ENCODE measurements at regions not wholly inside any gene's neighbourhood (a gene's known extent, or its start where the extent isn't known, plus 50 kb on each side); places are given as distances from the start of the nearest gene placed in this dataset.

GRCh38 chr14:100446572-100446971 lies 123.4 kb downstream of the SLC25A47 start (continued):
- TF ChIP-seq YY1 (IDR thresholded peaks at IDR 0.05) (no peak), RXRA (IDR thresholded peaks at IDR 0.05) (no peak), TAF1 (conservative IDR thresholded peaks at IDR 0.05) (no peak), JUND (IDR thresholded peaks at IDR 0.05) (no peak), HNF4A (conservative IDR thresholded peaks at IDR 0.05) (no peak), FOXA2 (IDR thresholded peaks at IDR 0.05) (no peak), CTCF (IDR thresholded peaks at IDR 0.05; ENCODE audit: low read depth, low read length, missing input control) (no peak)

GRCh38 chr14:100448376-100448775 lies 125.2 kb downstream of the SLC25A47 start:
- TF ChIP-seq FOXA1 (IDR thresholded peaks at IDR 0.05) = no peak
- TF ChIP-seq YY1 (IDR thresholded peaks at IDR 0.05) = no peak
- TF ChIP-seq RAD21 (IDR thresholded peaks at IDR 0.05) = no peak
- no peak for TF ChIP-seq MAX (IDR thresholded peaks at IDR 0.05)
- TF ChIP-seq SP1 (IDR thresholded peaks at IDR 0.05) = no peak
- no peak for DNase-seq (ENCODE audit: low spot score)
- 93% methylated on average over 5 of the region's 5 CpGs for WGBS
- H3K9me3 ChIP-seq (ENCODE audit: control insufficient read depth in 4 of 4, low read length in 3 of 4) = no peaks in the 10 kb centered on the region
- no peak overlapping the region for H3K9ac ChIP-seq (ENCODE audit: low read depth in 1 of 2, low read length in 2 of 2)
- no peaks in the 10 kb centered on the region for H3K4me1 ChIP-seq (ENCODE audit: control insufficient read depth in 4 of 4, insufficient read depth in 4 of 4, low read length in 3 of 4)
- no peaks in the 10 kb centered on the region for H3K36me3 ChIP-seq (ENCODE audit: control insufficient read depth in 4 of 4, insufficient read depth in 3 of 4, low read depth in 1 of 4, low read length in 3 of 4)
- H3K27me3 ChIP-seq (ENCODE audit: control insufficient read depth in 4 of 4, insufficient read depth in 4 of 4, low read length in 3 of 4) = no peaks in the 10 kb centered on the region
- no peak overlapping the region for H3K27ac ChIP-seq (ENCODE audit: low read depth in 1 of 2, low read length in 2 of 2)
- H3K4me3 ChIP-seq (ENCODE audit: low read depth in 1 of 3, low read length in 3 of 3) = no peak overlapping the region

- DNase-seq (ENCODE audit: low spot score) = no peak
- H3K4me3 ChIP-seq (ENCODE audit: low read depth in 1 of 3, low read length in 3 of 3) = no peak overlapping the region
- no peak overlapping the region for H3K9ac ChIP-seq (ENCODE audit: low read depth in 1 of 2, low read length in 2 of 2)
- H3K27ac ChIP-seq (ENCODE audit: low read depth in 1 of 2, low read length in 2 of 2) = no peak overlapping the region
- no peaks in the 10 kb centered on the region for H3K4me1 ChIP-seq (ENCODE audit: control insufficient read depth in 4 of 4, insufficient read depth in 4 of 4, low read length in 3 of 4)
- H3K36me3 ChIP-seq (ENCODE audit: control insufficient read depth in 4 of 4, insufficient read depth in 3 of 4, low read depth in 1 of 4, low read length in 3 of 4) = no peaks in the 10 kb centered on the region
- no peaks in the 10 kb centered on the region for H3K27me3 ChIP-seq (ENCODE audit: control insufficient read depth in 4 of 4, insufficient read depth in 4 of 4, low read length in 3 of 4)
- TF ChIP-seq EGR1 (IDR thresholded peaks at IDR 0.05; ENCODE audit: low read depth in 2 of 2) (no peak), NR2F2 (IDR thresholded peaks at IDR 0.05) (no peak), RXRA (IDR thresholded peaks at IDR 0.05) (no peak), FOXA2 (IDR thresholded peaks at IDR 0.05) (no peak), TAF1 (conservative IDR thresholded peaks at IDR 0.05) (no peak)
- H3K9me3 ChIP-seq (ENCODE audit: control insufficient read depth in 4 of 4, low read length in 3 of 4) = no peaks in the 10 kb centered on the region
- 95% methylated on average over 14 of the region's 14 CpGs for WGBS
These were observed 126.3 kb downstream of the SLC25A47 start for GRCh38 chr14:100449225-100449987.

GRCh38 chr14:100450049-100450448 lies 126.9 kb downstream of the SLC25A47 start:
- no peaks in the 10 kb centered on the region for H3K9me3 ChIP-seq (ENCODE audit: control insufficient read depth in 4 of 4, low read length in 3 of 4)
- TF ChIP-seq NR2F2 (IDR thresholded peaks at IDR 0.05) (no peak), EGR1 (IDR thresholded peaks at IDR 0.05; ENCODE audit: low read depth in 2 of 2) (no peak), FOXA1 (IDR thresholded peaks at IDR 0.05) (no peak), SP1 (IDR thresholded peaks at IDR 0.05) (no peak), MAX (IDR thresholded peaks at IDR 0.05) (no peak), YY1 (IDR thresholded peaks at IDR 0.05) (no peak), ZBTB33 (IDR thresholded peaks at IDR 0.05) (no peak), RAD21 (IDR thresholded peaks at IDR 0.05) (no peak), REST (IDR thresholded peaks at IDR 0.05) (no peak), FOXA2 (IDR thresholded peaks at IDR 0.05) (no peak), HNF4G (IDR thresholded peaks at IDR 0.05) (no peak), RXRA (IDR thresholded peaks at IDR 0.05) (no peak), GABPA (IDR thresholded peaks at IDR 0.05 in 1 of 2, conservative IDR thresholded peaks at IDR 0.05 in 1 of 2) (no peak)
- DNase-seq (ENCODE audit: low spot score) = no peak
- no peak overlapping the region for H3K27ac ChIP-seq (ENCODE audit: low read depth in 1 of 2, low read length in 2 of 2)
- H3K27me3 ChIP-seq (ENCODE audit: control insufficient read depth in 4 of 4, insufficient read depth in 4 of 4, low read length in 3 of 4) = no peaks in the 10 kb centered on the region
- 93% methylated on average over 2 of the region's 2 CpGs for WGBS
- H3K9ac ChIP-seq (ENCODE audit: low read depth in 1 of 2, low read length in 2 of 2) = no peak overlapping the region
- H3K36me3 ChIP-seq (ENCODE audit: control insufficient read depth in 4 of 4, insufficient read depth in 3 of 4, low read depth in 1 of 4, low read length in 3 of 4) = no peaks in the 10 kb centered on the region
- no peak overlapping the region for H3K4me3 ChIP-seq (ENCODE audit: low read depth in 1 of 3, low read length in 3 of 3)
- no peaks in the 10 kb centered on the region for H3K4me1 ChIP-seq (ENCODE audit: control insufficient read depth in 4 of 4, insufficient read depth in 4 of 4, low read length in 3 of 4)

Measured in liver (tissue), 8 donors.